NCI-H2107 (cell line): ENCODE measurements at regions not wholly inside any gene's neighbourhood (a gene's known extent, or its start where the extent isn't known, plus 50 kb on each side); places are given as distances from the start of the nearest gene placed in this dataset.

Source experiments
- DNase-seq: peaks from one replicate; lab custom pipeline; 2025; lab: John Stamatoyannopoulos, UW

DNA sequence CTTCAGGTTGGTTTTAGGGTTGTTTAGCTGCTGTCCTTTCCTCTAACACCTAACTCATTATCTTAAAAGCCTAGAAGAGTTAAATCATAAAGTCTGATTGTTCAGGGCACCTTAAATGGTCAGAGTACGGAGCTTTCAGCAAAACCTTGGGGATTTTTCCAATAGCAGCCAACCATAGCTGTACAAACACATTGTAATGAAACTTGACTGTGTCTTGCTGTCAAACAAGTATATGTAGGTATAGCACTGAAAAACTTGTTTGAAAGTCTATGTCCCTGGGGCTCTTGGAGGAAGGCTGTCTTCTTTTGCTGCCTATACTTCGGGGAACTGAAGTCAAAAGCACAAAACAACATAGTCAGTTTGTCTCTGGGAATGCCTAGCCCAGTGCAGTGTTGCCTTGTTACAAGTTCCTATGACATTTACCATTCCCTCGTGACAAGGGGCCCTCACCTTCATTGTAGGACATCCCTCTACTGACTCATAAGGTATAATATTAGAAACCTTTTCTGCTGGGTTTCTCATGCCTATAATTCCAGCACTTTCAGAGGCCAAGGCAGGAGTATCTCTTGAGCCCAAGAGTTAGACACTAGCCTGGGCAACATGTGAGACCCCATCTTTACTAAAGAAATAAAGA, 474.5 kb upstream of the NBEA start:
- no peak for DNase-seq

DNA sequence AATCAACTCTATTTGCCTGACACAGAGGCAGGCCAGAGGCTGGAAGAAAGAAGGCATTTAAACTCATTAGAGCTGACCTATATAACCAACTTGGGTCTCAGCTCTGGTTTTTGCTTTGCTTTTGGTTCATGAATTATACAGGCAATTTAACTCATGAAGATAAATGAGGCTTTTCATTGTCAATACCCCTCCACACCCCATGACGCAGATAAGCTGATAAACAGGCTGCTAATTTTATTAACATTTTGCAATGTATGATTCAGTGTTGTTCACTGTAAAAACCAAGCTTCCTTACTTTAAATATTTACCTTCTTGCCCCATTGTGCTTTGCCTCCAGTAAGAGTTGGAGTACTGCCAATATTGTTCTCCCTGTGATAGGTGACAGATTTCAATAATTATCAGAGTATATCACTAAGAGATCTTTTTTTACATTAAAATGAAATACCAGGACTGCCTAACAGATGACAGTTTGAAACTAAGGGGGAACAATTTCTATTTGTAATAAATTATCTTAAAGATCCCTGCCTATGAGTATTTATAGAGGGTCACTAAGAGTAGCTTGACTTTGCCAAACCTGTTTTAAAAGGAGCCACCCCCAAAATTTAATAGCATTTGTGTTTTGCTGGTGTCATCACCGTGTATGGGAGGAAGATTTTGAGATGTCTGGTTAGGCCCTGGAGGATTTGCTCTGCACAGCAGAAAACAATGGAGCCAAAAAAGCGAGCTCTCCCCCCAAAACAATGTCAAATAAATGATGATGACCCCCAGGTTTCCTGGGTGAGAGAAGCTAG, 472.7 kb upstream of the NBEA start:
- no peak for DNase-seq

DNA sequence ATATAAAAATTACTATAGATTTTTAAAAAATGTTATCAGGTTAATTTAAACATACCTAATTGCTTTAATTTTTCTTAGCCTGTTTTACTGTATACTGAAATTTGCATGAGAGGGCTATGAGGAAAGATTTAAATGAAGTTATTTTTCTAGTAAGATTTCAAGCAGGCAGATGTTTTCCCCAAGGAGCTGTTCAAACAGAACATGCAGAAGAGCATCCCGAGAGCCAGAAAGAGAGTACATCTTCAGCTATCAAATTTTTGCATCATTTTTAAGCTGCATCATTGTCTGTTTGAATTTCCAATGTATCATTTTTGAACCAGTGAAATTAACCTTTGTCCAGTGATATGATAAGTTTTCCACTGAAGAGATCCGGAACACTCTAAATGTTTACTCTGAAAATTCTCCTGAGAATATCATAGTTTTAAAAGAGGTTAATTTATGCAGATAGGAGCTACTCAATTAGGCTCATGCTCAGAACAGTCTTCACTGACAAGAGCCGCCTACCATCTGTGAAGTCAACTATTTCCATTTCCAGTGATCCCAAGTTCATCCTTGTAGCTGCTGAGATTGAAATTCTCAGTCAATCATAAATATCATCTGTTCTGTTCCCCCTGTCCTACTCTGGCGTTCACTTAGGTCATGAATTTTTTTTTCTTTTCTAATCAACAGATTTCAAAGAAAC, 467.7 kb upstream of the NBEA start:
- DNase-seq: no peak

DNA sequence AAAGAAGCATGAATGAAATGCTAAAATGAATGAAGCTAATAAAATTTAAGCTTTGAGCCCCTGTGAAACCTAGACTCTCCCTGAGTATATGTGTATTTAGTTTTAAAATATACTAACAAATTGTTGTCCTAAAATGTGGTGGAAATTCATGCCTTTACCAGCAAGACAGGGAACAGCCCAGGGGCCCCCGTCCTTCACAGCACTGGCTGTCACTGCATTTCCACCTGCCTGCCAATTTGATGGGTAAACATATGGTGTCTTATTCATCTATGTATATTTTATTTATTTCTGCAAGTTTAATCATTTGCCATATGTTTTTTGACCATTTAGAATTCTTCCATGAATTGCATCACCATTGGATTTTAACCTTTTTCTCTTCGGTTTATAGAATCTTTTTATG, 463.7 kb upstream of the NBEA start:
- no peak for DNase-seq

DNA sequence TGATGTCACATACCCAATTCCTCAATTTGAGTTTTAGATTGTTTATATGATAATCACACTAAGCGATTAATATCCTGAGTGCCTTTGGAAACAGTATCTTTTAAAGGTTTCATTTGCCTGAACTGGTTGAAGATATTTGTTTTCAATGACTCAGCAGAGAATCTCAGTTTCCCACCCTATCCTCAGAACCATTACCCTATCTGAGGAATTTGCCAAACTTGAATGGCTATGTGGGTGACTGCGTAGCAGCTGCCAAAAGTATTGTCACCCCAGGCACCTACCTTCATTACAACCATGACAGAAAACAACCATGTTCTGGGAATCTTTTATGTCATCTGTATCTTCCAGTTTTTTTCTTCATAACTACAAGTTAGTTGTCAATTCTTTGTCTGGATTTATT, 440.1 kb upstream of the NBEA start:
- no peak for DNase-seq

DNA sequence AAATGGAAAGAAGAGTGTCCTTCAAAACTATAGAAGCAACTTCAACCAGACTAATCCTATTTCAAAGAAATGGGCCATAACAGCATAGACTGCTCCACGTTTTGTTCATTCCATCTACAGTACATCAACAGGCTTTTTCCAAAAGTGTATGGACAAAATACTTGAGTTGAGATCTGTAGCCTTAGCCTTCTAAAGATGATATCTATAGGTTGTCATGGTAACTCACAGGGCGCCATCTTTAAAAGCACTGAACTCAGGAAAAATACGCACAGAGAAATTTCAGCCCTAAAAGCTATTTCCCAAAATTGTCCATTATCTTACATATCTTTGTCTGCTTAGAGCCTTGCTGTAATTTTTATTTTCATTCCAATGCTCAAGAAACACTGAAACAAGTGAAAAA, 439.4 kb upstream of the NBEA start:
- no peak for DNase-seq

DNA sequence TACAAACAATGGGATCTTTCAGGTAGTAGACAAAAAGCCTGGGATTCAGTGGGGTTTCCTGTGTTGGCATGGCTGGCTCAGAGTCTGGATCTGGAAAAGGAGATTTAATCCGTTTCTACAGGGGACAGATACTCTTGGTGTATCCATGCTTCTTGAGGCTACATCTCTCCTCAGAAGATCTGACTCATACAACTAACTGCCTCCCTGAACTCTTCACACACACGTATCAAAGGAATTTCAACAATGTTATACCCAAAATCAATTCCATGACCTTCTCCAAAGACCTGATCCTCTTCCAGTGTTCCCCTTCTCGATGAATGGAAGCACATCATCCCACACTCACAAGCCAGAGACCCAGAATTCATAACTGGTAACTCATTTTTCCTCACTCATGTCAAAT, 435.3 kb upstream of the NBEA start:
- no peak for DNase-seq

DNA sequence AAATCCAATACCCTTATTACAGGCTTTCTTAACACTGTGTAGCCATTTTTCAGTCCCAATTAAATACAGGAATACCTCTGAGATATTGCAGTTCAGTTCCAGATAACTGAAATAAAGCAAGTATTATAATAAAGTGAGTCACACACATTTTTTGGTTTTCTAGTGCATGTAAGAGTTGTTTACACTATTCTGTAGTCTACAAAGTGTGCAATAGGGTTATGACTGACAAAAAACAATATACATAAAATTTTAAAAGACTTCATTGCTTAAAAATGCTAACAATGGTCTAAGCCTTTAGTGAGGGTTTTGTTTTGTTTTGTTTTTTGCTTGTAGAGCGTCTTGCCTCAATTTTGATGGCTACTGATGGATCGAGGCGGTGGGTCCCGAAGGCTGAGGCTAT, 434.4 kb upstream of the NBEA start:
- no peak for DNase-seq

DNA sequence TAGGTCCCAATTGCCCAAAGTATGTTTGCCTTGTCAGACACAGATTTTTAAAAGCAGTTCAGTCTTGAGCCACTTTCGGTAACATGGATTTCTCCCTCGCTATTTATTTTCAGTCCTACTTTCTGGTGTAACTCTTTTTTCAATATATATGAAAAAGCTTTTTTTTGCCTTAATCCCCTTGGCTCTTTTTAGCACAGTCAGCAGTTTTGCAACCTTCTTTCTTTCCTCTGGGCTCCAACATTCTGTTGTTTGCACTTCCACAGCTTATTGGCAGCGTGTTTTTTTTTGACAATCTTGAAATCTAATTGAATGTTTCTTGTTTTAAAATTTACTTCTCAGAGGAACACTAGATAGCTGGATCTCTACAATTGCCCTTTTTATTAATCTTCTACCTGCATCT, 429.3 kb upstream of the NBEA start:
- no peak for DNase-seq

DNA sequence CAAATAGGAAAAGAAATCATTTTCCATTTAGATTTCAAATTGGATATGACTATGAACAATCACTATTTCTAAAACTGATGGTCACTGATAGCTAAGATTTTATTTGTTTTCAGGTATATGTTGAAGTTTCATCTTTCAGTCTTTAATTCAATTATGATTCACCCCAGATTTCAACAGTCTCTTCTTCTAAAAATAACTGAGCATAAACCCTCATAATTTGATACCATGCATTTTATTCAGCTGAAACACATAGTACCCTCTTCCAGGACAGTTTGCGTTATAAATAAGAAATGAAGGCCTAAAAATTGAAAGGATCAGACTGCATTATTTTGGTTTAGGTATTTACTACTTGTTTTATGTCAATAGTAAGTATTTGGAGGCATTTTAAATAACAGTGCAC, 428.5 kb upstream of the NBEA start:
- no peak for DNase-seq

DNA sequence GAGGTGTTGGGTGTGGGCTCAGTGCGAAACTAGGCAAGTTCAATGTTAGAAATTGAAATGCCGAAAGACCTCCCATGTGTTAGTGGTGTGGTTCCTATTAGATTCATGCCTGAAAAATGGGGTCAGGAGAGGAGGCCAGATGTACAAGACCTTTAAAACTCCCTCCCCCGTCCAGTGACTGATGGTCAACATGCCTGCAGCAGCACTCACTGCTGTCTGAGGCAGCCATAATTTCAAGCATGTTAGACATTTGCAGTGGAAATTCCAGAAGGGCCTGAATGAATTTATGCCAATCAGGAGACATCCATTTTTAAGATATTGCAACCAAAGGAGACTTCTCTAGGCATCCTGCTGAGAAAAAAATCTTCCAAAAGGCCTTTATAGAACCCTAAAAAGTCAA, 426.9 kb upstream of the NBEA start:
- DNase-seq: no peak

DNA sequence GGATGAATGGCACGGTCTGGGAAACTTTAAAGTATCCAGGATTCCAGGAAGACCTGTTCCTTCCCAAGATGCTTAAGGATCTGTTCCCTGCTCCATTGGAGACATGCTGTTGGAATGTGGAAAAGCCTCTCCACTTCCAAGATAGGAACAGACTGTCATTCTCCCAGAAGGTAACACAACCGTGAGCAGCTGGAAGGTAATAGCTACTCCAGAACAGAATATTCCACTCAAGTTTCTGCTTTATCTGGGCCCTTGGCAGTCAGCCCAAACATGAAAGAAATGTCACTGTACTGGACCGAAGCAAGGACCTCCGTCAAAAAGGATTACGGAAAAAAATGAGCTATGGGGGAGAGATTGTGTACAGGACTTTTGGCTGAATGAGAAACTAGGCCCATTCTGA, 420.9 kb upstream of the NBEA start:
- DNase-seq: no peak

DNA sequence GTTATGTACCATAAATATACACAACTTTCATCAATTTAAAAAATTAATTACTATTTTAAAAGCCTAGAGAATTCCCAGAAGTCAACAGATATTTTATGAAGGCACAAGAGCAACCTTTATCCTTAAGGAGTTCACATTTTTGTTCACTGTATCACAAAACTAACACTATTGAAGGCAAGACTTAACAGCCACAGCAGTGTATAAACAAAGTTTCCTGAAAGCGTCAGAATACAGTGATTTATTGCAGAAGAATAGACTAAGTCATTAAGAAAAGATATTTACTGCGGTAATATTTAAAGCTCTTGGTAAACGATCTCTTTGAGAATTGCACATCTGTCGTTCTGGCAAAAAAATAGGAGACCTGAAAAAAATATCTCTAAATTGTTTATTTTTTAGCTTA, 419.3 kb upstream of the NBEA start:
- no peak for DNase-seq

DNA sequence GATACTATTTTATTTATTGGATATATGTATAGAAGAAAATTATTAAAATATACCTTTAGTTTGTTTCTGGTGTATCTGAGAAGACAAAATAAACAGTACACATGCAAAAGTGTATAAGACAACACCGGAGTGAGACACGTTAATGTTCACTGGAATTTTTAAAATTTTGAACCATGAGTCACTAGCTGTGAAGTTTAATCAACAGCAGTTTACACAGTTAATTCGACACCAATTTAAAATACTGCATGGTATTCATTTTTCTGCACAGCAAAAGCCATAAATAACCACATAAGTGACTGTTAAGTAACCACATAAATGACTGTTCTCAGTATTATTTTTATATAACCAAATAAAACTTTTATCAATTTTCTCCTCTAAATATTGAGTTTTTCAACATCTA, 418.7 kb upstream of the NBEA start:
- DNase-seq: no peak

DNA sequence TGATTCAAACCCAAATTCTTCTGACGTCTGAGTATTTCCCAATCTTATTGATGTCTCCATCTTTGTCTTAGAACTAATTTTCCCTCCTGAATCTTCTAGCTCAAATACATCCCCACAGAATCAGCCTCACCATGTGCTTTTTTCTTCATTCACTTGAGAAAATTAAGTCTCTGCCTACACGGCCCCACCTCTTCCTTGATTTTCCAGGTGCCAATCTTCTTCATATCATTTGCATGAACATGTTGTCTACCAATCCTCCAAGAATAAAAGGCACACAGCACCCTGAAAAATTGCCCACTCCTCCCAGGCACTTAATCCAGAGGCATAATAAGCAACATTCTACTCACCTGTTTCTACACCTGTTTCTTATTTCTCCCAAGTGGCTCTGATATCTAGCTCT, 408.1 kb upstream of the NBEA start:
- no peak for DNase-seq

DNA sequence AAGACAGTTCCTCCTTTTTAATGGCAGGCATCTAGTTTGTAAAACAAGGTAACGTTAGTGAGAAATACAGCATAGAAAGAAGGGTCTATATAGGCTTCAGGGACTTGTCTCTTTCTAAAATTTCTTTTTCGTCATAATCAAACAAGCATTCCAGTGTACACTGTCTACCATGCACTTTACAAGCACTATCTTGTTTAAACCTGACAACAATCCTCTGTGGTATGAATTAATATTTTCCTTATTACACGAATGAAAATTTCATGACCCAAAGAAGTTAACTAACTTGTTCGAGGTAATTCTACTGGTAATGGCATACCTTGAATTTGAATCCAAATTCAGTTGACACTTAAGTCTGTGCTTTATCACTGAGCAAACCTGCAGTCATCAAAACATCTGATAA, 399.7 kb upstream of the NBEA start:
- no peak for DNase-seq

DNA sequence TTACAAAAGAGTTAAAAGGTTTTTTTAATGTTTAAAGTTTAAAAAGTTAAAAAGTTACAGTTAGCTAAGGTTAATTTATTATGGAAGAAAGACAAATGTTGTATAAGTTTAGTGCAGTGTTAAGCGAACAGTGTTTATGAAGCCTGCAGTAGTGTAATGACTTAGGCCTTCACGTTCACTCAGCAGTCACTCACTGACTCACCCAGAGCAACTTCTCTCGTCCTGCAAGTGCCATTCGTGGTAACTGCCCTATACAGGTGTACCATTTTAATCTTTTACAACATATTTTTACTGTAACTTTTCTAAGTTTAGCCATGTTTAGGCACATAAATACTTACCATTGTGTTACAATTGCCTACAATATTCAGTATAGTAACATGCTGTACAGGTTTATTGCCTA, 398.2 kb upstream of the NBEA start:
- no peak for DNase-seq

DNA sequence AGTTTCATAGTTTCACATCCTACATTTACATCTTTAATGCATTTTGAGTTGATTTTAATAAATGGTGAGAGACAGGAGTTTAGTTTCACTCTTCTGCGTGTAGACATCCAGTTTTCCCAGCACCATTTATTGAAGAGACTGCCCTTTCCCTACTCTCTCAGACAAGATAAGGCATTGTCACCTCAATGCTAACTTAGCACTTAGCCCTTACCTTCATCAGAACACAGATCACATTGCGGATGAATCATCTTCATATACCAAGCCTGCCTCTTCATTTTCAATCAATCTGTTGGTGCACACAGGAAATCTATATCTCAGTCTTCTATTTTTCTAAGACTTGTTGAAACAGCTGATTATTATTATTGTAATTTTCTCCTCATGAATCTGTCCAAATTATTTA, 396.6 kb upstream of the NBEA start:
- DNase-seq: no peak

DNA sequence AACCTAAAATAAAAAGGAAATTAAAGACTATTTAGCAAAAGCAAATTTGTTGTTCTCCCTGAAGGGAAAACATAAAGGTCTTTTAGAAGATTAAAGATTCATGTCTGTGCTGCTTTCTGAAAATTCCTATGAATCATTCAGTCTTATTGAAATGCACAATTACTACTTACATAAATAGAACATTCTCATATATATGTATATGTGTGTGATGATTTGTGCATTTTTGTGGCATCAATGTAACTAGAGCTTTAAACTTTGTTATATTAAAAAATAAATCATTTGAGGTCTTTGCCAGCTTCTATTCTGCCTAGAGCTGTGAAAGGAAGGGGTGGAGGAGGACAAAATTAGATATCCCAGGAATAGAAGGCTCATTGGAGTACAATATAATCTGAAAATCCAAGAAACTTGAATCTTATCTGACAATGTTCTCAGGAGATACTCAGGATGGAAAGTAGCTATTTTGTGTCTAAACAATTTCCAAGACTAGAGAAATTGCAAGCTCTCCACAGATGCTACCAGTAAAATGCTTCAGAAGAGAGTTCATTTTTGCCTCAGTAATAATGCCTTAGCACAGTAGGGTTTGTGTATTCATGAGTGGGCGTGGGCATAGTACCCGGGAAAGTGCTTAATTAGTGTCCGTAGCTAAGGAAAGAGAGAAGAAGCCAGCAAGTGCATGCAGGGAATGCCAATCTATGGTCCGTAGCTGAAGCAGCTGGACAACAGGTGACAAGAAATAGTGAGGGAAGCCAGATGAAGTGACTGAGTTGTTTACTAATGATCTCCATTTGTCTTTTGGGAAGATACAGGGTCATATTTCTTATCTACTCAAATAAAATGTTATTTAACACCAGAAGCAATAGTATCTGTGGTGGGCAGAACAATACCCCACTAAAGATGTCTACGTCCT, 395.5 kb upstream of the NBEA start:
- no peak for DNase-seq

DNA sequence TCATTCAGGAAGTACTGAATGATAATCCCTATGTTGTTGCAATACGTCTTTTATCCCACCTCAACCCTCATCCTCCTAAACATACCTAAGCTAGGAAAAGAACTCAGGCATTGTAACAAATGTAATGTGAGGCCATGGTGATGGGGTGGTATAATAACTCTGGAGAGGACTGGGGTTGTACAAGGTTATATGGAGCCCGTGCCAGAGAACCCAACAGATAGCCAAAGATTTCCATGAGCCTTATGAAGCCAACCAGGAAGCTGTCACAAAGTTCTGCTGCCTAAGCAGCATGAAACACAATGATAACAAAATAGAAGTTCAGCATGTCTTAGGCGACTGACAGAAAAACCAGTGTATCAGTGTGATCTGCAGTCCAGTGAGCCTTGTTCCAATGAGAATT, 394.1 kb upstream of the NBEA start:
- DNase-seq: no peak

DNA sequence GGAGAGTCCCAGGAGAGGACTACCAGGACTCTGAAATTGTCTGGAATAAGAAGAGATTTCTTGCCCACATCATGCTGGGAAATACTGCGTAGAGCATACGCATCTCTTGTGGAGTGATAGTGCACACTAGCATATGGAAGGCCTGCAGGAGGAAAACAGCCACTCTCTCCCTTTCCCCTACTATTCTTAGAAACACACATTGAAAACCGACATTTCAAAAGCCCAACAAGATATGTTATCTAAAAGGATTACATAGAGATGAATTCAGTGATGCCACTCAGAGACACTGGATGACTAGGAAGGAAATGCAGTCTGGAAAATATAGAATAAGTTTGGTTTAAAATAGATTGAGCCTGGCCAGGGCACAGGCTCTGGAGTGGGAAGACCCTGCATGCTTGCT, 388.7 kb upstream of the NBEA start:
- DNase-seq: no peak

DNA sequence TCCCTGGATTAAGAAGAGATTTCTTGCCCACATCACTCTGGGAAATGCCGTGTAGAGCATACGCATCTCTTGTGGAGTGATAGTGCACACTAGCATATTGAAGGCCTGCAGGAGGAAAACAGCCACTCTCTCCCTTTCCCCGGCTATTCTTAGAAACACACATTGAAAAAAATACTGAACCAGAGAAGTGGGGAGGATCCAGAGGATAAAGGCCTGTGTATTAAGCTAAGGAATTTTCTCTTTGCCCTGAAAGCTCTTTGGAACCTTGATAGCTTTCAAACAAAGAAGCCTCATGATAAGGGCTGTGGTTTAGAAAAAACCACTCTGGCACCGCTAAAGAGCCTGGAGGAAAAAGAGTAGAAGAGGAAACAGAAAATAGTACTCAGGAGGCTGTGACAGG, 386.1 kb upstream of the NBEA start:
- peak; percentile 5 for DNase-seq

DNA sequence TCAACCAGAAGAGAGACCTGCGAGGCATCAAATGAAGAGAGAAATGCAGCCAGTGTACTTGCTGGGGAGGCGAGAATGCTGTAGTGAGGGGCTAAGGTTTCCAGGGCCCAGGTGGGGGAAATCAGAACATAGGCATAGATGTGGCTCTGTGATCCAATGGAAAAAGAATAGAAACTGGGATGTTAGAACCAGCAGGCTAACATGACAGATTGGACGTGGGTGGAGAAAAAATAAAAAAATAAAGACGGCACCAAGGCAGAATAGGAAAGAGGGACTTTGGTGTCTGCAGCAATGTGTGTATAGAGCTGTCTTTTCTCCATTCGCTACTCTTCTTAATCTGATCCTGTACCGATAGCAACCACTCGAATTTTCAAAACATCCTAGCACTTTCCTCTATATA, 381.0 kb upstream of the NBEA start:
- DNase-seq: no peak
